Natural killer cell (primary cell): ENCODE measurements at regions not wholly inside any gene's neighbourhood (a gene's known extent, or its start where the extent isn't known, plus 50 kb on each side); places are given as distances from the start of the nearest gene placed in this dataset.
"Not testable (repeated sequence)": the region's sequence is repeated elsewhere in the genome, so short reads cannot be mapped to it uniquely, and the experiment has no call there.

ENCODE experiments used
- ATAC-seq, 3 donors: fragments of 150-1000 bp in 2 of 3; fragments of 200-7000 bp in 1 of 3; cut with Tn5 transposase; 1 replicate in 1 of 3; 2 replicates in 2 of 3; pipeline ENCODE4 v1.10.0; 2021; ENCODE audit warnings: mild to moderate bottlenecking in 2 of 3, moderate library complexity in 2 of 3
- DNase-seq, 2 donors: peaks; one replicate each; pipeline versions ENCODE4 v3.0.0 to v3.0.0-alpha.2; 2013 to 2021; ENCODE audit warnings: mixed read lengths in 1 of 2
- H3K27ac ChIP-seq: one replicate; pipeline ENCODE4 v1.5.1; 2013; ENCODE audit warnings: mild to moderate bottlenecking, low read length
- H3K27me3 ChIP-seq: one replicate; pipeline ENCODE4 v1.6.1; 2013; ENCODE audit warnings: low read length; ENCODE audit not compliant: control insufficient read depth, insufficient read depth
- H3K36me3 ChIP-seq: one replicate; pipeline ENCODE4 v1.6.1; 2013; ENCODE audit warnings: low read length; ENCODE audit not compliant: control insufficient read depth, insufficient read depth
- H3K4me1 ChIP-seq: one replicate; pipeline ENCODE4 v1.6.1; 2013; ENCODE audit warnings: low read length; ENCODE audit not compliant: control insufficient read depth, insufficient read depth
- H3K4me3 ChIP-seq: one replicate; pipeline ENCODE4 v1.5.1; 2013; ENCODE audit warnings: low read length
- H3K9me3 ChIP-seq: one replicate; pipeline ENCODE4 v1.6.1; 2013; ENCODE audit warnings: low read length; ENCODE audit not compliant: control insufficient read depth, insufficient read depth
- H3K27ac Mint-ChIP-seq, 2 donors: one replicate each; pipeline ENCODE4 v1.8.0; 2022; ENCODE audit warnings: mild to moderate bottlenecking in 2 of 2, mixed read lengths in 2 of 2, moderate library complexity in 1 of 2
- H3K27me3 Mint-ChIP-seq, 2 donors: one replicate each; pipeline ENCODE4 v1.8.0; 2022; ENCODE audit warnings: low read depth in 2 of 2, mixed read lengths in 2 of 2
- H3K36me3 Mint-ChIP-seq: one replicate; pipeline ENCODE4 v1.8.0; 2022; ENCODE audit warnings: mixed read lengths
- H3K4me1 Mint-ChIP-seq, 2 donors: one replicate each; pipeline ENCODE4 v1.8.0; 2022; ENCODE audit warnings: mixed read lengths in 2 of 2
- H3K4me3 Mint-ChIP-seq: one replicate; pipeline ENCODE4 v1.8.0; 2022; ENCODE audit warnings: mild to moderate bottlenecking, moderate library complexity, mixed read lengths
- H3K9me3 Mint-ChIP-seq, 2 donors: one replicate each; pipeline ENCODE4 v1.8.0; 2022; ENCODE audit warnings: mixed read lengths in 2 of 2
- CTCF ChIP-seq: fragments of 200-600 bp; IDR thresholded peaks from one replicate; pipeline ENCODE4 v1.8.0; 2022; ENCODE audit warnings: antibody characterized with exemption
- WGBS: methylation state at CpG from one replicate; pipeline ENCODE4 v1.1.7; 2013; ENCODE audit warnings: missing lambda C conversion rate; ENCODE audit not compliant: insufficient coverage; 5-methylcytosine and 5-hydroxymethylcytosine counted together
- intact Hi-C: fragments of 100-400 bp; cut with micrococcal nuclease; formaldehyde crosslinking; loops from one replicate; pipeline ENCODE4 v1.14.2; 2022

GRCh38 chr18:76708722-76709353, 113.5 kb upstream of the ZNF236 start:
- H3K36me3 ChIP-seq = no peaks in the 10 kb centered on the region
- Mint-ChIP-seq H3K4me1 (no peaks in the 10 kb centered on the region), H3K9me3 (no peaks in the 10 kb centered on the region), H3K27ac (no peak overlapping the region), H3K4me3 (no peak overlapping the region), H3K27me3 (peaks cover 0 to 3% of the 10 kb centered on the region in 2 donors), H3K36me3 (no peaks in the 10 kb centered on the region)
- no peak for DNase-seq
- peaks cover 9% of the 10 kb centered on the region for H3K4me1 ChIP-seq
- H3K27ac ChIP-seq = no peak overlapping the region
- intact Hi-C loops = loop anchor here (1.0 kb wide), 1 partner anchor 310 kb away; no protein-coding TSS in a partner anchor
- no peaks in the 10 kb centered on the region for H3K27me3 ChIP-seq
- no peak for ATAC-seq
- no peak overlapping the region for H3K4me3 ChIP-seq
- H3K9me3 ChIP-seq = no peaks in the 10 kb centered on the region
- 93% methylated on average over 25 of the region's 25 CpGs for WGBS
- TF ChIP-seq CTCF = no peak

GRCh38 chr18:76708071-76708721, 114.2 kb upstream of the ZNF236 start:
- WGBS = 92% methylated on average over 28 of the region's 28 CpGs
- Mint-ChIP-seq H3K36me3 (no peaks in the 10 kb centered on the region), H3K27ac (no peak overlapping the region), H3K9me3 (no peaks in the 10 kb centered on the region), H3K27me3 (peaks cover 0 to 9% of the 10 kb centered on the region in 2 donors), H3K4me1 (no peaks in the 10 kb centered on the region), H3K4me3 (no peak overlapping the region)
- DNase-seq (no peak), ATAC-seq (no peak)
- intact Hi-C loops = no loop called here
- H3K4me3 ChIP-seq = no peak overlapping the region
- H3K27me3 ChIP-seq = no peaks in the 10 kb centered on the region
- H3K9me3 ChIP-seq = no peaks in the 10 kb centered on the region
- H3K36me3 ChIP-seq = no peaks in the 10 kb centered on the region
- H3K4me1 ChIP-seq = peaks cover 9% of the 10 kb centered on the region
- no peak overlapping the region for H3K27ac ChIP-seq
- TF ChIP-seq CTCF = no peak

GRCh38 chr18:76707534-76707933, 114.8 kb upstream of the ZNF236 start:
- Mint-ChIP-seq H3K4me3 (no peak overlapping the region), H3K4me1 (no peaks in the 10 kb centered on the region), H3K9me3 (no peaks in the 10 kb centered on the region), H3K27me3 (peaks cover 1 to 16% of the 10 kb centered on the region in 2 donors), H3K36me3 (no peaks in the 10 kb centered on the region), H3K27ac (no peak overlapping the region)
- intact Hi-C loops = no loop called here
- TF ChIP-seq CTCF = no peak
- ATAC-seq = no peak
- Histone ChIP-seq H3K36me3 (no peaks in the 10 kb centered on the region), H3K27ac (no peak overlapping the region), H3K27me3 (no peaks in the 10 kb centered on the region), H3K4me3 (no peak overlapping the region), H3K9me3 (no peaks in the 10 kb centered on the region), H3K4me1 (peaks cover 9% of the 10 kb centered on the region)
- 97% methylated on average over 7 of the region's 7 CpGs for WGBS
- no peak for DNase-seq

GRCh38 chr18:76704589-76704988, 117.8 kb upstream of the ZNF236 start:
- H3K36me3 Mint-ChIP-seq, H3K4me3 ChIP-seq, intact Hi-C loops, H3K9me3 Mint-ChIP-seq, H3K27ac ChIP-seq, H3K36me3 ChIP-seq, H3K9me3 ChIP-seq, H3K4me1 ChIP-seq, ATAC-seq, DNase-seq, H3K4me3 Mint-ChIP-seq, H3K4me1 Mint-ChIP-seq, H3K27me3 ChIP-seq, H3K27ac Mint-ChIP-seq: not testable (repeated sequence)
- 98% methylated on average over 4 of the region's 4 CpGs for WGBS
- peaks cover 4 to 32% of the 10 kb centered on the region in 2 donors for H3K27me3 Mint-ChIP-seq
